ENCODE measurements at regions not wholly inside any gene's neighbourhood (a gene's known extent, or its start where the extent isn't known, plus 50 kb on each side); places are given as distances from the start of the nearest gene placed in this dataset.

- no peak for TF ChIP-seq CTCF (conservative IDR thresholded peaks at IDR 0.05; ENCODE audit: low read length)
- H3K4me3 ChIP-seq (ENCODE audit: low read length): no peak overlapping the region
- peak; percentile 20 for DNase-seq (ENCODE audit: low read depth)
Observed at GRCh38 chr11:112637876-112638275, 323.3 kb upstream of the NCAM1 start.

DNA sequence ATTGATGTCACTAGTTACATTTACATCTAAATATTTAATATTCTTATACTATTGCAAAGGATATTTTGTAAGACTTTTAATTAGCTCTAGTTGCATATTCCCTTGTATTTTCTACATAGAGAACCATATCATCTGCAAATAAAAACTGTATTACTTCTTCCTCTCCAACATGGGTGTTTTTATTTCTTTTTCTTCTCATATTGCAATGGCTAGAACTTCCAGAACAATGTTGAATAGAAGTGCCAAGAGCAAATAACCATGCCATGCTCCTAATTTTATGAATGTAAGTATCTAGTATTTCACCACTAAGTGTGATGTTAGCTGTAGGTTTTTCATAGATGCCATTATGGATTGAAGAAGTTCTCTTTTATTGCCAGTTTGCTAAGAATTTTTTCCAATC is 321.8 kb upstream of the NCAM1 start:
- DNase-seq (ENCODE audit: low read depth): no peak
- H3K4me3 ChIP-seq (ENCODE audit: low read length): no peak overlapping the region
- TF ChIP-seq CTCF (conservative IDR thresholded peaks at IDR 0.05; ENCODE audit: low read length): no peak

- no peak for TF ChIP-seq CTCF (conservative IDR thresholded peaks at IDR 0.05; ENCODE audit: low read length)
- peak; percentile 45 for DNase-seq (ENCODE audit: low read depth)
- H3K4me3 ChIP-seq (ENCODE audit: low read length): no peak overlapping the region
Observed at GRCh38 chr11:112643416-112643815, 317.8 kb upstream of the NCAM1 start.

DNA sequence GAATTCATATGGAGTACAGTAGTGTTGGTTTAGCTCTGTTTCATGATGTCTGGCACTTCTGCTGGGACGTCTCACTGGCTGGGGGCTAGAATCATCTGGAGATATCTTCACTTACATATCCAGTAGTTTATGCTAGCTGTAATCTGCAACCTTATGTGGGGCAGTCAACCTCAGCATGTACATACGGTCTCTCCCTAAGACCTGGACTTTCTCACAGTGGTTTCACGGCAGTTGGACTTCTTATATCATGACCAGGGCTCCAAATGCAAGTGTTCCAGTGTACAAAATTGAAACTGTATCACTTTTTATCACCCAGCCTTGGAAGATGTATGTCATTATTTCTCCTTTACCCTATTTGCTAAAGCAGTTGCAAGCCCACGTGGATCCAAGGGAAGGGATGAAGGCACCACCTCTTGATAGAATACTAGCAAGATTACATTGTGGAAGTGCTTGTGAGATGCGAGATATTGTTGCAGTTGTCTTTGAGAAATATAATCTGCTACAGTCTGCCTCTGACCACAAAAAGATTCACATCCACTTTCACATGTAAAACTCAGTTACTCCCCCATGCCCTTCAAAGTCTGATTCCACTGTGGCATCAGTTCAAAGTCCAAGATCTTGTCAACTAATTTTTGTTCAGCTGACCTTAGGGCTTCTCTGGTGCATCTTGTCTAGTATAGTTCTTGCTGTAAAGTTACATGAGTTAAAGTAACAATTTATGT is 316.6 kb upstream of the NCAM1 start:
- no peak for DNase-seq (ENCODE audit: low read depth)

GRCh38 chr11:112649856-112650255 is 311.4 kb upstream of the NCAM1 start:
- DNase-seq (ENCODE audit: low read depth): no peak
- TF ChIP-seq CTCF (conservative IDR thresholded peaks at IDR 0.05; ENCODE audit: low read length): no peak

More for the DNA sequence above, 316.6 kb upstream of the NCAM1 start:
- H3K4me3 ChIP-seq (ENCODE audit: low read length): no peak overlapping the region
- TF ChIP-seq CTCF (conservative IDR thresholded peaks at IDR 0.05; ENCODE audit: low read length): no peak

GRCh38 chr11:112650527-112650926 is 310.7 kb upstream of the NCAM1 start:
- no peak for TF ChIP-seq CTCF (conservative IDR thresholded peaks at IDR 0.05; ENCODE audit: low read length)
- no peak for DNase-seq (ENCODE audit: low read depth)
- no peak overlapping the region for H3K4me3 ChIP-seq (ENCODE audit: low read length)

More at GRCh38 chr11:112649856-112650255, 311.4 kb upstream of the NCAM1 start:
- no peak overlapping the region for H3K4me3 ChIP-seq (ENCODE audit: low read length)

DNA sequence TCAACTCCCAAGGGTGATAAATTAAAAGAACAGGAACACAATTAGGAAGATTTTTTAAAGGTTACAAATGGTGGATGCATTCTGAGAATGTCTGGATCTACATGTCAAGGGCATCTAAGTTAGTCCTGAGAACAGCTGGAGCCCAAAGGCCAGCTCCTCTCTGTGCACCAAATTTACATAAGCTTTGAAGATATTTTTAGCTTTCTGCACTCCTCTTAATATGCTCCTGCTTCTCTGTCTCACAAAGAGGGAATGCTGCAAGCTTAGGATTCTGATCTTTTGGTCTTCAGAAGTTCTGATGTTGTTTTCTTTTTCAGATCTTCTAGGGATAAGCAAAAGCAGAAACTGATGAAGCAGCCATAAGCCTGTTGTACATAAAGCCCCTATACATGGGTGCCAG is 309.8 kb upstream of the NCAM1 start:
- TF ChIP-seq CTCF (conservative IDR thresholded peaks at IDR 0.05; ENCODE audit: low read length): no peak
- H3K4me3 ChIP-seq (ENCODE audit: low read length): no peak overlapping the region
- no peak for DNase-seq (ENCODE audit: low read depth)

All from AG10803 (cell line).